Spinal cord (tissue), 9 donors: ENCODE measurements at regions not wholly inside any gene's neighbourhood (a gene's known extent, or its start where the extent isn't known, plus 50 kb on each side); places are given as distances from the start of the nearest gene placed in this dataset.
A peak's percentile ranks its signal among the peaks of the same experiment; 100 is the strongest.

Experiments
- DNase-seq, 6 donors: peaks; one replicate each; pipeline versions ENCODE4 v3.0.0 to v3.0.0-alpha.2; 2013 to 2015; ENCODE audit warnings: low spot score in 6 of 6, low read depth in 4 of 6
- H3K27ac ChIP-seq: one replicate; pipeline ENCODE4 v1.5.1; 2013; ENCODE audit warnings: low read depth, low read length, control low read depth
- H3K27me3 ChIP-seq: one replicate; pipeline ENCODE4 v1.6.1; 2013; ENCODE audit warnings: low read length; ENCODE audit not compliant: control insufficient read depth, insufficient read depth
- H3K36me3 ChIP-seq: one replicate; pipeline ENCODE4 v1.6.1; 2013; ENCODE audit warnings: low read length; ENCODE audit not compliant: control insufficient read depth, insufficient read depth
- H3K4me1 ChIP-seq: one replicate; pipeline ENCODE4 v1.6.1; 2013; ENCODE audit warnings: low read length; ENCODE audit not compliant: control insufficient read depth, insufficient read depth
- H3K4me3 ChIP-seq: one replicate; pipeline ENCODE4 v1.5.1; 2013; ENCODE audit warnings: low read depth, low read length, control low read depth
- H3K9me3 ChIP-seq: one replicate; pipeline ENCODE4 v1.6.1; 2013; ENCODE audit warnings: low read length; ENCODE audit not compliant: control insufficient read depth, insufficient read depth
- WGBS: methylation state at CpG from one replicate; pipeline ENCODE4 v1.1.5; 2013; ENCODE audit warnings: missing lambda C conversion rate; ENCODE audit not compliant: insufficient coverage; 5-methylcytosine and 5-hydroxymethylcytosine counted together
- donor health status: healthy.

GRCh38 chr5:171707442-171707792 lies 78.2 kb upstream of the SMIM23 start:
- Histone ChIP-seq H3K27ac (no peak overlapping the region), H3K4me1 (no peaks in the 10 kb centered on the region), H3K9me3 (no peaks in the 10 kb centered on the region), H3K27me3 (no peaks in the 10 kb centered on the region), H3K36me3 (no peaks in the 10 kb centered on the region), H3K4me3 (no peak overlapping the region)
- WGBS = 75% methylated on average over 1 of the region's 1 CpG
- DNase-seq = no peak

- no peaks in the 10 kb centered on the region for H3K36me3 ChIP-seq
- H3K9me3 ChIP-seq = no peaks in the 10 kb centered on the region
- DNase-seq = no peak
- H3K27ac ChIP-seq = no peak overlapping the region
- no peaks in the 10 kb centered on the region for H3K4me1 ChIP-seq
- no peak overlapping the region for H3K4me3 ChIP-seq
- no peaks in the 10 kb centered on the region for H3K27me3 ChIP-seq
- WGBS = 87% methylated on average over 3 of the region's 5 CpGs
These were observed 75.7 kb upstream of the SMIM23 start for GRCh38 chr5:171709930-171710329.

- Histone ChIP-seq H3K4me1 (no peaks in the 10 kb centered on the region), H3K27me3 (no peaks in the 10 kb centered on the region), H3K4me3 (no peak overlapping the region), H3K36me3 (no peaks in the 10 kb centered on the region), H3K27ac (no peak overlapping the region), H3K9me3 (no peaks in the 10 kb centered on the region)
- DNase-seq = no peak
- 92% methylated on average over 5 of the region's 5 CpGs for WGBS
These were observed 75.1 kb upstream of the SMIM23 start for GRCh38 chr5:171710451-171711024.

- WGBS = 39% methylated on average over 5 of the region's 6 CpGs
- H3K27ac ChIP-seq = no peak overlapping the region
- no peak overlapping the region for H3K4me3 ChIP-seq
- no peaks in the 10 kb centered on the region for H3K9me3 ChIP-seq
- H3K27me3 ChIP-seq = no peaks in the 10 kb centered on the region
- DNase-seq = peak in 1 of 6 donors; percentile 64
- H3K4me1 ChIP-seq = no peaks in the 10 kb centered on the region
- H3K36me3 ChIP-seq = no peaks in the 10 kb centered on the region
These were observed 74.0 kb upstream of the SMIM23 start for GRCh38 chr5:171711571-171711970.

DNA sequence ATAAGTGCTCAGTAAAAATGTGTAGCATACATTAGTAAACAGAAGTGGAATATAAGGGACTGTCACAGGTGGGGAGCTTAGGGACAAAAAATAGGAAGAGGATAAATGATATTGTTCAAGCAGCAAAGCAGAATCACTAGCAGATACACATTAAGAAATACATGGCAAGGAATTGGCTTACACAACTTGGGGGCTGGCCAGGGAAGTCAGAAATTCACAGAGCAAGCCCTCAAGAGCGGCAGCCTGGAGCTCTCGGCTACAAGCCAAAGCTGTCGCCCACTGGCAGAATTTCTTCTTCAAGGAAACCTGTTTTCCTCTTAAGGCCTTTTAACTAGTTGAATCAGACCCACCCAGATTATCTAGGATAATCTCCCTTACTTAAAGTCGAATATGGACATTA lies 73.0 kb upstream of the SMIM23 start:
- H3K9me3 ChIP-seq = no peaks in the 10 kb centered on the region
- no peaks in the 10 kb centered on the region for H3K27me3 ChIP-seq
- 56% methylated on average over 3 of the region's 4 CpGs for WGBS
- no peaks in the 10 kb centered on the region for H3K36me3 ChIP-seq
- DNase-seq = peak in 1 of 6 donors; percentile 44
- no peak overlapping the region for H3K4me3 ChIP-seq
- no peaks in the 10 kb centered on the region for H3K4me1 ChIP-seq
- no peak overlapping the region for H3K27ac ChIP-seq

DNA sequence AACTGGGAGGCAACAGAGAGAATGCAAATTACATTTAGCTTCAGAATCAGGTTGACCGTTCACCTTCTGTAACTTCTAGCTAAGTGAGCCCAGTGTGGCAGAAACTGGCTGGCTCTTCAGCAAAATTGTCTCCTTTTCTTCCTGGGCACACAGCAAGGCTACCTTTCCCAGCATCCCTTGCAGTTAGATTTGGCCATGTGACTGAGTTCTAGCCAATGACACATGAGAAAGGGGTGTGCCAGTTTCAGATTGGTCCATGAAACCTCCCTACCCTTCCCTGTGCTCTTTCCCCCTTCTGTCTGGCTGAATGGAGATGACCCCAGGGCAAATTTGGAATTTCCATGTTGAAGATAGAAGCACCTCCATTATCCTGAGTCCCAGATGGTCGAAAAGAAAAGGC lies 72.5 kb upstream of the SMIM23 start:
- DNase-seq = no peak
- Histone ChIP-seq H3K4me1 (no peaks in the 10 kb centered on the region), H3K27me3 (no peaks in the 10 kb centered on the region), H3K4me3 (no peak overlapping the region), H3K9me3 (no peaks in the 10 kb centered on the region), H3K27ac (no peak overlapping the region), H3K36me3 (no peaks in the 10 kb centered on the region)
- 83% methylated on average over 1 of the region's 2 CpGs for WGBS

GRCh38 chr5:171714261-171714660 lies 71.4 kb upstream of the SMIM23 start:
- H3K9me3 ChIP-seq = no peaks in the 10 kb centered on the region
- no peaks in the 10 kb centered on the region for H3K4me1 ChIP-seq
- no peak for DNase-seq
- H3K4me3 ChIP-seq = no peak overlapping the region
- H3K27me3 ChIP-seq = no peaks in the 10 kb centered on the region
- no peaks in the 10 kb centered on the region for H3K36me3 ChIP-seq
- WGBS = 86% methylated on average over 1 of the region's 2 CpGs
- H3K27ac ChIP-seq = no peak overlapping the region

DNA sequence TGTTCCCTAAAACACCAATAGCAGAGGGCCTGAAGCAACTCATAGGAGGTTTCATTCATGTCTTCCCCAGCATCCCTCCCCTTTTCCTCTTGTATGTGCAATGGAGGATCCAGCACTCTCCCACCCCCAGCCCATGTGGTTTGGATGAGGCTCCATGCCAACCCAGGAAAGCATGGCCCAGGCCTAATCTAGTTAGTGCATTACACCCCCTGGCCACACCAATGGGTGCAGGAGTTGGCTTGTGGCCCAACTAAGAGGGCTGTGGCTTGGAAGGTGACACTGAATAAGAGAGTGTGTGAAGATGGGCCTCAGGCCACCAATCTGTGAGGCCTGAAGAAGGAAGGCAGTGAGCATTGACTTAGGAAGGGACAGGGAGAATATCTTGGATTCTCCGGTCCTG lies 70.8 kb upstream of the SMIM23 start:
- H3K36me3 ChIP-seq = no peaks in the 10 kb centered on the region
- no peaks in the 10 kb centered on the region for H3K9me3 ChIP-seq
- no peak overlapping the region for H3K4me3 ChIP-seq
- 83% methylated on average over 1 of the region's 1 CpG for WGBS
- DNase-seq = no peak
- H3K27ac ChIP-seq = no peak overlapping the region
- H3K4me1 ChIP-seq = no peaks in the 10 kb centered on the region
- no peaks in the 10 kb centered on the region for H3K27me3 ChIP-seq

DNA sequence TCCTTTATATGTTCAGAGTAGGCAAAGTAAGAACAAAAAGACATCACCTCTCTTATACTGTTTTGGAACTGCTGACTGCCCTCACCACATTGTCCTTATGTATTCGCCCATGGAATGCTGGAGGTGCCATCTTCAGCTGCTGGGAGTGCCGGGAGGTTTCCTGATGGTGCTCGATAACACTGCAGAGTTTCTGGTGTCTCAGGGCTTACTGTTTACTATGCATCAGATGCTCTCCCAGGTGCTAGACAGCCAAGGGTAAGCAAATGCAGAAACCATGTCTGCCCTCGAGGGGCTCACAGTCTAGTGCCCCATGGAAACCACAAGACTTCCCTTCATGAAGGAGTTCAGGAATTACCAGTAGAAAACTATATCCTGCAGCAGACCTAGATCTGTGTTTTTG lies 70.1 kb upstream of the SMIM23 start:
- no peaks in the 10 kb centered on the region for H3K36me3 ChIP-seq
- H3K4me1 ChIP-seq = no peaks in the 10 kb centered on the region
- no peak for DNase-seq
- H3K27me3 ChIP-seq = no peaks in the 10 kb centered on the region
- H3K27ac ChIP-seq = no peak overlapping the region
- H3K4me3 ChIP-seq = no peak overlapping the region
- 80% methylated on average over 4 of the region's 4 CpGs for WGBS
- no peaks in the 10 kb centered on the region for H3K9me3 ChIP-seq

DNA sequence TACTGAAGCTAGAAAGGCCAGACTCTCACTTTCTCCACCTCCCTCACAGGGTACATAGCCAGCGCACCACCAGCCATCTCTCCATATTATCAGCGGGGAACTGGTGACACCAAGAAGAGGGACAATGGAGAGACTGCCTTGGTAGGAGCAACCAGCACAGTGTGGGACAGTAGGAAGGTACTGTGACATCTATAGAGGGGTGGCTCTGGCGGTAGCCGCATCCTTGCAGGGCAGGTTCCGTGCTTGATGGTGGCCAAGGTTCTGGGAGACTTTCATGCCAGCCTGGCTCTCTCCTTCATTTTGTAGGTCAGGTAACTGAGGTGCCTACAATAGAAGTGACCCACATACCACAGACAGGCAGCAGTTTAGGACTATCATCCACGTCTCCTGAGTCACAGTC lies 65.5 kb upstream of the SMIM23 start:
- no peak for DNase-seq
- 96% methylated on average over 5 of the region's 6 CpGs for WGBS
- Histone ChIP-seq H3K4me1 (no peaks in the 10 kb centered on the region), H3K9me3 (no peaks in the 10 kb centered on the region), H3K4me3 (no peak overlapping the region), H3K36me3 (no peaks in the 10 kb centered on the region), H3K27me3 (no peaks in the 10 kb centered on the region), H3K27ac (no peak overlapping the region)
